Keratinocyte (primary cell): ENCODE measurements at regions not wholly inside any gene's neighbourhood (a gene's known extent, or its start where the extent isn't known, plus 50 kb on each side); places are given as distances from the start of the nearest gene placed in this dataset.

Experiments
- CTCF ChIP-seq, 3 experiments: IDR thresholded peaks in 1 of 3; conservative IDR thresholded peaks in 1 of 3; optimal IDR thresholded peaks in 1 of 3; 2 replicates in 2 of 3; 3 replicates in 1 of 3; pipeline versions ENCODE3 to v1.5.1; 2011; ENCODE audit warnings: low read length in 3 of 3, mild to moderate bottlenecking in 3 of 3, moderate library complexity in 2 of 3, control low read depth in 1 of 3, inconsistent platforms in 1 of 3; ENCODE audit not compliant: insufficient read depth in 2 of 3; ENCODE audit errors: extremely low read depth in 1 of 3
- EZH2 ChIP-seq: IDR thresholded peaks from one replicate; pipeline ENCODE4 v1.6.1; 2012; ENCODE audit warnings: inconsistent platforms, mild to moderate bottlenecking, low read length, moderate library complexity

DNA sequence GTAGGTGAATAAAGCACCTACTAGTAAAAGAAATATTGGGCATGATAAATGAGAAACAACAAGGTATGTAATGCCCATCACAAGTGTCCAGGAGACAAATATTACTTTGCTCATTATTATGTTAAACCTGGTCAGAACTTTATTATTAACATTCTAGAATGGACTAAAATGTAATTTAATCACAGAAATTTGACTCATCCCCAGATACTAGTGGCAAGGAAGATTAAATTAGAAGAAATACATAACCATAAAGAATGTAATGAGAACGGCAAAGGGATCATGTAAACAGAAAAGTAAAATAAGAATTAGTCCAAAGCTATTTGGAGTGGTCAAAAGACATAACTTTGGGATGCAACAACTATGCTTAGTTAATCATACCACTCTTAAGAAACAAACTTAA, 71.2 kb upstream of the STAC start:
- no peak for TF ChIP-seq CTCF (optimal IDR thresholded peaks at IDR 0.05 in 1 of 3, IDR thresholded peaks at IDR 0.05 in 1 of 3, conservative IDR thresholded peaks at IDR 0.05 in 1 of 3; ENCODE audit: extremely low read depth in 1 of 3, insufficient read depth in 2 of 3, low read length in 3 of 3)
- no peak for TF ChIP-seq EZH2
